HEK293 (cell line): ENCODE measurements at regions not wholly inside any gene's neighbourhood (a gene's known extent, or its start where the extent isn't known, plus 50 kb on each side); places are given as distances from the start of the nearest gene placed in this dataset.

ENCODE experiments used
- CTCF ChIA-PET: fragments of 350-600 bp; formaldehyde crosslinking; extraction: SDS; loops from one replicate; lab custom pipeline; 2021; ENCODE audit warnings: antibody characterized with exemption; lab: Yijun Ruan, JAX
- POLR2A ChIA-PET: fragments of 300-600 bp; formaldehyde crosslinking; extraction: SDS; loops from one replicate; lab custom pipeline; 2020; ENCODE audit warnings: antibody characterized with exemption, inconsistent platforms; lab: Yijun Ruan, JAX
- H3K27ac ChIP-seq: fragments of 200-500 bp; sonication (Bioruptor generic); 2 replicates; pipeline ENCODE4 v1.5.1; 2014; ENCODE audit warnings: low read depth, low read length, control low read depth, inconsistent platforms; ENCODE audit errors: extremely low read depth
- H3K36me3 ChIP-seq, 2 experiments: fragments of 200-500 bp in 1 of 2; sonication (Bioruptor generic) in 1 of 2; 1 replicate in 1 of 2; 2 replicates in 1 of 2; pipeline ENCODE4 v1.5.1; 2014 to 2017; ENCODE audit warnings: inconsistent platforms in 2 of 2, low read length in 2 of 2; ENCODE audit not compliant: control insufficient read depth in 2 of 2, insufficient read depth in 1 of 2
- H3K4me1 ChIP-seq: fragments of 200-500 bp; sonication (Bioruptor generic); 2 replicates; pipeline ENCODE4 v1.5.1; 2014; ENCODE audit warnings: mild to moderate bottlenecking, low read length, inconsistent platforms; ENCODE audit not compliant: control insufficient read depth, insufficient read depth
- H3K4me3 ChIP-seq: 2 replicates; pipeline ENCODE4 v1.5.1; 2011; ENCODE audit warnings: low read depth, mild to moderate bottlenecking, control low read depth, low read length, moderate library complexity
- H3K9me3 ChIP-seq: fragments of 200-500 bp; sonication (Bioruptor generic); 2 replicates; pipeline ENCODE4 v1.5.1; 2014; ENCODE audit warnings: low read depth, low read length, inconsistent platforms; ENCODE audit not compliant: control insufficient read depth, insufficient read depth
- KLF9 ChIP-seq: fragments of 450-650 bp; formaldehyde crosslinking; IDR thresholded peaks from 2 replicates; pipeline ENCODE4 v1.5.1; 2016; ENCODE audit warnings: missing biosample characterization, missing genetic modification characterization, low read depth
- PRDM2 ChIP-seq: fragments of 450-650 bp; formaldehyde crosslinking; IDR thresholded peaks from 2 replicates; pipeline ENCODE4 v1.5.1; 2016; ENCODE audit warnings: missing biosample characterization, missing genetic modification characterization, borderline replicate concordance
- ZBTB17 ChIP-seq: fragments of 450-650 bp; formaldehyde crosslinking; IDR thresholded peaks from 2 replicates; pipeline ENCODE4 v1.5.1; 2016; ENCODE audit warnings: missing biosample characterization, missing genetic modification characterization
- ZNF121 ChIP-seq: fragments of 450-650 bp; formaldehyde crosslinking; IDR thresholded peaks from 2 replicates; pipeline ENCODE4 v1.5.1; 2016; ENCODE audit warnings: missing biosample characterization, missing genetic modification characterization
- ZNF19 ChIP-seq: fragments of 450-650 bp; formaldehyde crosslinking; IDR thresholded peaks from 2 replicates; pipeline ENCODE4; 2016; ENCODE audit warnings: missing biosample characterization, missing genetic modification characterization, low read depth
- ZNF2 ChIP-seq: fragments of 450-650 bp; formaldehyde crosslinking; IDR thresholded peaks from 2 replicates; pipeline ENCODE4 v1.5.1; 2016; ENCODE audit warnings: missing biosample characterization, missing genetic modification characterization
- ZNF302 ChIP-seq: fragments of 450-650 bp; formaldehyde crosslinking; IDR thresholded peaks from 2 replicates; pipeline ENCODE4 v1.5.1; 2016; ENCODE audit warnings: missing biosample characterization, missing genetic modification characterization, low read depth
- ZNF311 ChIP-seq: fragments of 450-650 bp; formaldehyde crosslinking; IDR thresholded peaks from 2 replicates; pipeline ENCODE4 v1.5.1; 2017; ENCODE audit warnings: missing biosample characterization, missing genetic modification characterization, borderline replicate concordance
- ZNF335 ChIP-seq: fragments of 450-650 bp; formaldehyde crosslinking; conservative IDR thresholded peaks from 2 replicates; pipeline ENCODE4 v1.5.1; 2016; ENCODE audit warnings: missing biosample characterization, missing genetic modification characterization
- ZNF341 ChIP-seq: fragments of 450-650 bp; formaldehyde crosslinking; IDR thresholded peaks from 2 replicates; pipeline ENCODE4; 2016; ENCODE audit warnings: low read depth, missing biosample characterization, missing genetic modification characterization
- ZNF366 ChIP-seq: fragments of 450-650 bp; formaldehyde crosslinking; conservative IDR thresholded peaks from 2 replicates; pipeline ENCODE4 v1.5.1; 2016; ENCODE audit warnings: missing biosample characterization, missing genetic modification characterization
- ZNF426 ChIP-seq: fragments of 450-650 bp; formaldehyde crosslinking; IDR thresholded peaks from 2 replicates; pipeline ENCODE4 v1.5.1; 2017; ENCODE audit warnings: missing biosample characterization, missing genetic modification characterization, mild to moderate bottlenecking, inconsistent platforms, moderate library complexity
- ZNF548 ChIP-seq: fragments of 450-650 bp; formaldehyde crosslinking; IDR thresholded peaks from 2 replicates; pipeline ENCODE4 v1.5.1; 2016; ENCODE audit warnings: missing biosample characterization, missing genetic modification characterization
- ZNF623 ChIP-seq: fragments of 450-650 bp; formaldehyde crosslinking; IDR thresholded peaks from 2 replicates; pipeline ENCODE4 v1.5.1; 2016; ENCODE audit warnings: missing biosample characterization, missing genetic modification characterization
- ZNF677 ChIP-seq: fragments of 450-650 bp; IDR thresholded peaks from 2 replicates; pipeline ENCODE4 v1.5.0; 2018; ENCODE audit warnings: missing biosample characterization, mild to moderate bottlenecking, missing genetic modification characterization, moderate library complexity
- ZNF692 ChIP-seq: fragments of 450-650 bp; formaldehyde crosslinking; IDR thresholded peaks from 2 replicates; pipeline ENCODE4 v1.5.1; 2016; ENCODE audit warnings: missing biosample characterization, missing genetic modification characterization
- ZNF707 ChIP-seq: fragments of 450-650 bp; formaldehyde crosslinking; IDR thresholded peaks from 2 replicates; pipeline ENCODE4 v1.5.1; 2016; ENCODE audit warnings: missing biosample characterization, missing genetic modification characterization
- ZNF747 ChIP-seq: fragments of 450-650 bp; formaldehyde crosslinking; IDR thresholded peaks from 2 replicates; pipeline ENCODE4 v1.5.1; 2016; ENCODE audit warnings: missing biosample characterization, missing genetic modification characterization
- ZNF785 ChIP-seq: fragments of 450-650 bp; formaldehyde crosslinking; IDR thresholded peaks from 2 replicates; pipeline ENCODE4 v1.5.1; 2016; ENCODE audit warnings: missing biosample characterization, missing genetic modification characterization
- ZNF792 ChIP-seq: fragments of 450-650 bp; formaldehyde crosslinking; IDR thresholded peaks from 2 replicates; pipeline ENCODE4 v1.5.1; 2016; ENCODE audit warnings: missing biosample characterization, missing genetic modification characterization
- TF ChIP-seq, protein P1 (sequence below): fragments of 450-650 bp; formaldehyde crosslinking; IDR thresholded peaks from 2 replicates; pipeline ENCODE4 v1.5.1; 2016; ENCODE audit warnings: missing biosample characterization, missing genetic modification characterization
- TF ChIP-seq, protein P2 (sequence below): fragments of 450-650 bp; formaldehyde crosslinking; IDR thresholded peaks from 2 replicates; pipeline ENCODE4 v1.5.1; 2016; ENCODE audit warnings: missing biosample characterization, missing genetic modification characterization

DNA sequence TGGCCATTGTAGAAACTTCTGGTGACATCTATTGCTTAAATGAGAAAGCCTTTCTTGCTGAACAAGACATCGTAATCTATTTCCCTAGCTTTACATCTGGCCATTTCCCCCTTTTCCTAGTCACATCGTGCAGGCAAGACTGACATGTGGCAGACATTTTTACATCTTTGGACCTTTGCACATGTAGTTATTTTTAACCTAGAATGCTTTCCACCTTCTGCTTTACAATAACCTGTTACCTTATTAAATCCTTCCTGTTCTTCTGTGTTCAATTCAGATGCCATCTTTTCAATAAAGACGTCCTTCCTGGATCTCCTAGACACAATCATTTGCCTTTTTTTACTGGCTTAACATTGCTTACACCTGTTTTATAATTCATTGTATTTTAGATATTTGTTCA, 343.3 kb downstream of the DIPK2A start (continued):
- TF ChIP-seq PRDM2 = no peak

GRCh38 chr3:144317961-144318360, 346.3 kb downstream of the DIPK2A start:
- no peaks in the 10 kb centered on the region for H3K9me3 ChIP-seq
- no peaks in the 10 kb centered on the region for H3K4me1 ChIP-seq
- TF ChIP-seq ZNF121 (tag by site-specific recombination) = no peak
- no peak for TF ChIP-seq ZNF548
- no peak for TF ChIP-seq ZNF311 (tag by site-specific recombination)
- no peak for TF ChIP-seq ZNF792 (tag by site-specific recombination)
- no peak for TF ChIP-seq ZNF692
- no peak for TF ChIP-seq ZNF747 (tag by site-specific recombination)
- TF ChIP-seq, protein P1, sequence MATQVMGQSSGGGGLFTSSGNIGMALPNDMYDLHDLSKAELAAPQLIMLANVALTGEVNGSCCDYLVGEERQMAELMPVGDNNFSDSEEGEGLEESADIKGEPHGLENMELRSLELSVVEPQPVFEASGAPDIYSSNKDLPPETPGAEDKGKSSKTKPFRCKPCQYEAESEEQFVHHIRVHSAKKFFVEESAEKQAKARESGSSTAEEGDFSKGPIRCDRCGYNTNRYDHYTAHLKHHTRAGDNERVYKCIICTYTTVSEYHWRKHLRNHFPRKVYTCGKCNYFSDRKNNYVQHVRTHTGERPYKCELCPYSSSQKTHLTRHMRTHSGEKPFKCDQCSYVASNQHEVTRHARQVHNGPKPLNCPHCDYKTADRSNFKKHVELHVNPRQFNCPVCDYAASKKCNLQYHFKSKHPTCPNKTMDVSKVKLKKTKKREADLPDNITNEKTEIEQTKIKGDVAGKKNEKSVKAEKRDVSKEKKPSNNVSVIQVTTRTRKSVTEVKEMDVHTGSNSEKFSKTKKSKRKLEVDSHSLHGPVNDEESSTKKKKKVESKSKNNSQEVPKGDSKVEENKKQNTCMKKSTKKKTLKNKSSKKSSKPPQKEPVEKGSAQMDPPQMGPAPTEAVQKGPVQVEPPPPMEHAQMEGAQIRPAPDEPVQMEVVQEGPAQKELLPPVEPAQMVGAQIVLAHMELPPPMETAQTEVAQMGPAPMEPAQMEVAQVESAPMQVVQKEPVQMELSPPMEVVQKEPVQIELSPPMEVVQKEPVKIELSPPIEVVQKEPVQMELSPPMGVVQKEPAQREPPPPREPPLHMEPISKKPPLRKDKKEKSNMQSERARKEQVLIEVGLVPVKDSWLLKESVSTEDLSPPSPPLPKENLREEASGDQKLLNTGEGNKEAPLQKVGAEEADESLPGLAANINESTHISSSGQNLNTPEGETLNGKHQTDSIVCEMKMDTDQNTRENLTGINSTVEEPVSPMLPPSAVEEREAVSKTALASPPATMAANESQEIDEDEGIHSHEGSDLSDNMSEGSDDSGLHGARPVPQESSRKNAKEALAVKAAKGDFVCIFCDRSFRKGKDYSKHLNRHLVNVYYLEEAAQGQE (tag by site-specific recombination) = no peak
- no peak for TF ChIP-seq ZNF2 (tag by site-specific recombination)
- no peak for TF ChIP-seq ZNF19
- TF ChIP-seq ZNF623 (tag by site-specific recombination) = no peak
- no peak for TF ChIP-seq ZBTB17 (tag by site-specific recombination)
- no peak for TF ChIP-seq KLF9 (tag by site-specific recombination)
- ChIA-PET POLR2A (no interaction called here), CTCF (no interaction called here)
- H3K27ac ChIP-seq = no peak overlapping the region
- no peak overlapping the region for H3K4me3 ChIP-seq
- no peaks in the 10 kb centered on the region for H3K36me3 ChIP-seq

GRCh38 chr3:144324076-144324475, 352.5 kb downstream of the DIPK2A start:
- H3K4me3 ChIP-seq = no peak overlapping the region
- no peaks in the 10 kb centered on the region for H3K36me3 ChIP-seq
- ChIA-PET POLR2A (no interaction called here), CTCF (interaction anchor here (0.7 kb wide), 1 partner anchor 32 kb away, joined by 3 read pairs; no protein-coding TSS in a partner anchor)
- no peaks in the 10 kb centered on the region for H3K4me1 ChIP-seq
- no peaks in the 10 kb centered on the region for H3K9me3 ChIP-seq
- H3K27ac ChIP-seq = no peak overlapping the region
- TF ChIP-seq ZNF426 = no peak
- no peak for TF ChIP-seq ZNF302 (tag by site-specific recombination)
- TF ChIP-seq ZNF677 (tag by site-specific recombination) = no peak
- TF ChIP-seq ZNF341 (tag by site-specific recombination) = no peak
- TF ChIP-seq, protein P2, sequence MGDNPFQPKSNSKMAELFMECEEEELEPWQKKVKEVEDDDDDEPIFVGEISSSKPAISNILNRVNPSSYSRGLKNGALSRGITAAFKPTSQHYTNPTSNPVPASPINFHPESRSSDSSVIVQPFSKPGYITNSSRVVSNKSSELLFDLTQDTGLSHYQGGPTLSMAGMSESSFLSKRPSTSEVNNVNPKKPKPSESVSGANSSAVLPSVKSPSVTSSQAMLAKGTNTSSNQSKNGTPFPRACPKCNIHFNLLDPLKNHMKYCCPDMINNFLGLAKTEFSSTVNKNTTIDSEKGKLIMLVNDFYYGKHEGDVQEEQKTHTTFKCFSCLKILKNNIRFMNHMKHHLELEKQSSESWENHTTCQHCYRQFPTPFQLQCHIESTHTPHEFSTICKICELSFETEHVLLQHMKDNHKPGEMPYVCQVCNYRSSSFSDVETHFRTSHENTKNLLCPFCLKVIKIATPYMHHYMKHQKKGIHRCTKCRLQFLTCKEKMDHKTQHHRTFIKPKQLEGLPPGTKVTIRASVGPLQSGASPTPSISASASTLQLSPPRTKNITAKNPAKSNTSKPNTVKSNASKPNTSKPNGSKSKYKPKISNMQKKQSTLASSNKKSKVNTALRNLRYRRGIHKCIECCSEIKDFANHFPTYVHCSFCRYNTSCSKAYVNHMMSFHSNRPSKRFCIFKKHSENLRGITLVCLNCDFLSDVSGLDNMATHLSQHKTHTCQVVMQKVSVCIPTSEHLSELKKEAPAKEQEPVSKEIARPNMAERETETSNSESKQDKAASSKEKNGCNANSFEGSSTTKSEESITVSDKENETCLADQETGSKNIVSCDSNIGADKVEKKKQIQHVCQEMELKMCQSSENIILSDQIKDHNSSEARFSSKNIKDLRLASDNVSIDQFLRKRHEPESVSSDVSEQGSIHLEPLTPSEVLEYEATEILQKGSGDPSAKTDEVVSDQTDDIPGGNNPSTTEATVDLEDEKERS = no peak
- TF ChIP-seq ZNF707 (tag by site-specific recombination) = no peak
- no peak for TF ChIP-seq ZNF335 (tag by site-specific recombination)
- TF ChIP-seq ZNF366 (tag by site-specific recombination) = no peak
- TF ChIP-seq ZNF785 (tag by site-specific recombination) = no peak
